ENCODE measurements at regions not wholly inside any gene's neighbourhood (a gene's known extent, or its start where the extent isn't known, plus 50 kb on each side); places are given as distances from the start of the nearest gene placed in this dataset.
A peak's percentile ranks its signal among the peaks of the same experiment; 100 is the strongest.

GRCh38 chr3:81967393-81967792 is 205.9 kb upstream of the GBE1 start:
- DNase-seq (ENCODE audit: low read depth): no peak

DNA sequence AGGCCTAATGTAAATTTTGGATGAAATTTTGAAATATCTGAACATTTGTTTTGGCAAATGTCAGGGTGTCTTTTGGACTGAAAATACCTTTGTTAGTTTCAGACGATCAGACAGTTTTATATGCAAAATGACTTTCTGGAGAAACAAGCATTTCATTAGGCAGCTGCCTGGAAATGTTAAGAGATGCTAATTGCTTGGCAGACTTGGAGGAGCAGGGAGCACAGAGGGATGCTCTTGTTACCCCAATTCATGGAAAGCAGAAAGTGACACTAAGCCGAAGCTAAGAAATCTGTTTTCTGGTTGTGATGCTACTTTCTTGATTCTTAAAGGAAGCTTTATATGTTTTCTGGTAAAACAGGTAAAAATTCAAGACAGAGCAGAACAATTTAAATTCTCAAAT is 204.3 kb upstream of the GBE1 start:
- DNase-seq (ENCODE audit: low read depth): no peak

DNA sequence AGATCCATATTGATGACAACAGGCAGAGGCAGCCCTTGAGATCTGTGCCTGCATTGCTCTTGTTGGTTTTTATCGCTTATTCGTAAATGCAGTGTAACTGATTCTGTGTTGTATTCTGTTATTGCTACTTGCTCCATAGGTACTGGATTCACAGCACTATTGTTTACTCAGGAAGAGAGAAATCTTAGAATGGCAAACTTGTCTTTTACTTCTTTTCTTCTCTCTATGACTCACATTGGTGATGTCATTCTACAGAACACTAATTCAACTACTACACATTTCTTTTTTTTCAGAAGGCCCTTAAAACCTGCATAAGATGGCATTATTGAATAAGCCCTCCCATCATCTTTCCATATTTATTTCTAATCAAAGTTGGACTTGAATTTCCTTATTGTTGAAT is 201.0 kb upstream of the GBE1 start:
- no peak for DNase-seq (ENCODE audit: low read depth)

- peak; percentile 9 for DNase-seq (ENCODE audit: low read depth)
Measured at GRCh38 chr3:81958972-81959640, 197.7 kb upstream of the GBE1 start.

DNA sequence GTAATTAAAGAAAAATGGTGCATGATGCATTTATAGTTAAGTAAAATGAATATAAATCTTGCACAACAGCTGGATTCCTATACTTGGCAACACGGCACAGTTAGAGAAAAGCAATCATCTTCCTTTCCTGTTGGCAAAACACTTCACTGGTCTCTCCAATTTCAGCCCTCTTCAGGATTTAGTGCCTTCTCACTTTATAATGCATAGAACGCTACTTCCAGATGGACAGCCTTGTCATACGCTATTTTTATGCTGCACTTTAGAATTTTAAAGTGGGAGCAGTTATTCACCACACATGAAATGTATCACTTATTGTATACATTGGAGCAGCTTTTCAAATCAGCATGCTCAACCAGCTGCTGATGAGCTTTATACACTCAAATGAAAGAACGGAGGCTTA is 194.4 kb upstream of the GBE1 start:
- no peak for DNase-seq (ENCODE audit: low read depth)

GRCh38 chr3:81953111-81953510 is 191.7 kb upstream of the GBE1 start:
- DNase-seq (ENCODE audit: low read depth): no peak

- DNase-seq (ENCODE audit: low read depth): no peak
Measured at GRCh38 chr3:81952141-81952540, 190.7 kb upstream of the GBE1 start.

GRCh38 chr3:81951636-81952035 is 190.2 kb upstream of the GBE1 start:
- no peak for DNase-seq (ENCODE audit: low read depth)

GRCh38 chr3:81951106-81951505 is 189.7 kb upstream of the GBE1 start:
- no peak for DNase-seq (ENCODE audit: low read depth)

- no peak for DNase-seq (ENCODE audit: low read depth)
Measured at GRCh38 chr3:81947359-81947758, 185.9 kb upstream of the GBE1 start.

- DNase-seq (ENCODE audit: low read depth): no peak
Measured at GRCh38 chr3:81938681-81939080, 177.2 kb upstream of the GBE1 start.

- DNase-seq (ENCODE audit: low read depth): no peak
Measured at GRCh38 chr3:81936817-81937216, 175.4 kb upstream of the GBE1 start.

DNA sequence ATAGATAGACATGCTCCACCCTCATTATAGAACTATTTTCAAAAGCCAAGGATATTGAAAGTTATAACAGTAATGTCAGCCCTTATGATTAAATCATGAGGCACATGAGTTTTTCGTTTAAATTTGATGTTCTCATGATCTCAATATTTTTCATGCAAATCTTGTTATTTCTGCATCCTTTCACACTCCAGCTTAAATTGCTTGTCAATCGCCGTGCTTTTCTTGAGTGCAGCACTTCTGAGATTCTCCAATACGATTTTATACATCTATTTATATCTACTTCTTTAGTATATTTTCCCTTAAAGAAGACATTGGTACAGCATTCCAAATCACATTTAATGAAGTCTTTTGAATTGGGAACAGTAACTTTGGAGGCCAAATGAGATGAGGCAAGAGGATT is 171.2 kb upstream of the GBE1 start:
- DNase-seq (ENCODE audit: low read depth): no peak

DNA sequence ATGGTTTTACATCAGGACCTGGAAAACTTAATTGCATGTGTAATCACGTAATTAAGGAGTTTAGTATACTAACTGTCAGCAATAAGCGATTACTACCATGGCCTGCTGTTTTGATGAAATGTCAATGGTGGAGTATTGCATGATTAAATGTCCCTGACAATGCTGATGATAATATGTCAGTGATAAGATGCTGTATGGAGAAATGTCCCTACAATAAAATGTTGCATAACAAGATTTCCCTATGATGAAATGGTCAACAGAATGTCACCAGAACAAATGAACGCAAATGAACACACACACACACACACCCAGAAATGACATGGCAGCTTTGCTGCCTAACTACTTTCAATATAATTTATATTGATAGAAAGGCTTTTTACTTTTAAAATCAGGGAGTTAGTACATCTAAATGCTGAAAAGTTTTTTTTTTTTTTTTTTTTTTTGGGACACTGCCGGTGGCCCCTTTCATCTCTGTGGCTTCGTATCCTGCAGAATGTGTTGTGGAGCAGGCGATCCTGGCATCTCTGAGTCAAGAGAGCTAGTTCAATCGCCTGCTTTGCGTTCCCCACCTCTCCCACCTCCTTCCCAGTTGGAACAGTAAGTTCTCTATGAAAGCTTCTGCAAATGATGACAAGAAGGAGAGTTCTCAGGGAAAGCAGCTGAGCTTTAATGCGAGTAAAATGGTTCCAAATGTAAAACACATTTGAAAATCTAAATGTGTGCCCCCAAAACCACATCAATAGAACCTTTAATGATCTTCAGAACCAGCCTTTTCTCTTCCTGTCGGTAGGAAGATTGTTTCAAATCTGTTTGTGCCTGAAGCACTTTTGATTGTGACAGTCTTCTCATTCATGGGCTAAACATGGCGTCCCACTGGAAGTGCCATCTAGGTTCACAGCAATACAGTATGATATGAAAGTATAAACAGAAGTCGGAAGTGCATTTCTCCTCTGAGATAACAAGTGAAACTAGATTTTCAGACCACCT is 170.1 kb upstream of the GBE1 start:
- DNase-seq (ENCODE audit: low read depth): no peak

DNA sequence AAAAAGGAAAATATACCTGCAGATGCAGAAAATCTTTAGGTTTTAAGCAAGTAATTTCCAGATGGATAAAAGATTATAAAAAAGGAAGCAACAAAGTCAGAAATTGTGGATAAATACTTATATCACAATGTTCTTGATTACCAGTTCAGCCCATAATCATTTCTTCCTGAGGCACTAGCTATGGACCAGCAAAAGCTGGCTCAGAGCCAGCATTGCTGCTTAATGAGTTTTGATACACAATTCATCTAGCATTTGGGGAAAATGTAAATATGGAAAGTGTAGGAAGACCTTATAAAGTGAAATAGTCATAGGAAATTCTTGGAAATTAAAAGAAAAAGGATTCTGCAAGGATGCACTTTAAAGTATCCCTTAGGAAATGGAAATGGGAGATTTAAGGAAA is 168.3 kb upstream of the GBE1 start:
- no peak for DNase-seq (ENCODE audit: low read depth)

- no peak for DNase-seq (ENCODE audit: low read depth)
Measured at GRCh38 chr3:81927811-81928210, 166.4 kb upstream of the GBE1 start.

DNA sequence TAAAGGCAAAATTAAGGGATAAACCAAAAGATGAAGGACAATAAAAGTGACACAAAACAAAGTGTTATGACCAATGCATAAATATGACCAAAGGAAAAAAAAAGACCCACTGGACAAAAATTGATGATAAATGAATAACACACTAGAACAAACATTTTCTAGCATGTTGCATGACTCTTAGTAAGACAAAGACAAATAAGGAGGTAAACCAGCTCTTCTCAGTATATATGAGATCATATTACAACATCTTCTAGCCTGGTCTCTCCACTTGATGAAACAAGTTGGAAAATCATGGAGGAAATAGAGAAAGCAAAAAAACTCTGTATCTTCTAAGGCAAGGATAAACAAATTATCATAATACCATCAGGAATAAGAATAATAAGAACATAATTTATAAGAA is 163.9 kb upstream of the GBE1 start:
- no peak for DNase-seq (ENCODE audit: low read depth)

GRCh38 chr3:81923038-81923437 is 161.6 kb upstream of the GBE1 start:
- no peak for DNase-seq (ENCODE audit: low read depth)

GRCh38 chr3:81922404-81922803 is 161.0 kb upstream of the GBE1 start:
- DNase-seq (ENCODE audit: low read depth): no peak

DNA sequence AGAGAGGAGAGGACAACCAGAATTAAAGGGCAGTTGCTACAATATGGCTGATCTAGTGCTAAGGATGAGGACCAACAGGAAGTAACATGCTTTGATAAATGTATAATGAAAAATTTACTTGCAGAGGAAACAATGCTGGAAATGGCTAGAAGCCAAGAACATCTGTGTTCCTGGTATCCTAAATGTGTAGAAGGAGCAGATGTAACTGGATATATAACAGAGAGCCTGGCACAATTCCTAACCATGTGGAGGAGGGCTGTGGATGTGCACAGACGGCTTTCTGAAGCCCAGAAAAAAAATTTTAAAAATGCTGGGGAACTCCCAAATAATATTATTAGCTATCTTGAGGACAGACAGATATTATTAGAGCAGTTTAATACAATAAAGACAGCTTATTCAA is 159.4 kb upstream of the GBE1 start:
- DNase-seq (ENCODE audit: low read depth): no peak

DNA sequence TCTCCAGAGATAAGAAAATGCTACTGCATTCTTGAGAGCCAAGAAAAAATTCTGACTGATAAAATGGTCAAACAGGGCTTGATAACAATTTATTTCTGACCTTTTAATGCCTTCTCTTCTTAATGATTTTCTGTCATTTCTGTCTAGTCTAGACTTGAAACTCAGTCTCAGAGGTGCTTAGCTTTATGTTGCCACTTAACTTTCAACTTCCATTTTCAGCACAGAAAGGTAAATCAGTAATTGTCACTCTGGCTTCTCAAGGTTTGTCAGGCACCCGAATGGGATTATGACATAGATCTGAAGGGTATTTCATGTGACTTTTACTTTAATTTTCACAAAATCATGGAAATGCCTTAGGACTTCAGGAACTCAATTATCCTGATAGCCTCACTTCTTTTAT is 155.4 kb upstream of the GBE1 start:
- no peak for DNase-seq (ENCODE audit: low read depth)

DNA sequence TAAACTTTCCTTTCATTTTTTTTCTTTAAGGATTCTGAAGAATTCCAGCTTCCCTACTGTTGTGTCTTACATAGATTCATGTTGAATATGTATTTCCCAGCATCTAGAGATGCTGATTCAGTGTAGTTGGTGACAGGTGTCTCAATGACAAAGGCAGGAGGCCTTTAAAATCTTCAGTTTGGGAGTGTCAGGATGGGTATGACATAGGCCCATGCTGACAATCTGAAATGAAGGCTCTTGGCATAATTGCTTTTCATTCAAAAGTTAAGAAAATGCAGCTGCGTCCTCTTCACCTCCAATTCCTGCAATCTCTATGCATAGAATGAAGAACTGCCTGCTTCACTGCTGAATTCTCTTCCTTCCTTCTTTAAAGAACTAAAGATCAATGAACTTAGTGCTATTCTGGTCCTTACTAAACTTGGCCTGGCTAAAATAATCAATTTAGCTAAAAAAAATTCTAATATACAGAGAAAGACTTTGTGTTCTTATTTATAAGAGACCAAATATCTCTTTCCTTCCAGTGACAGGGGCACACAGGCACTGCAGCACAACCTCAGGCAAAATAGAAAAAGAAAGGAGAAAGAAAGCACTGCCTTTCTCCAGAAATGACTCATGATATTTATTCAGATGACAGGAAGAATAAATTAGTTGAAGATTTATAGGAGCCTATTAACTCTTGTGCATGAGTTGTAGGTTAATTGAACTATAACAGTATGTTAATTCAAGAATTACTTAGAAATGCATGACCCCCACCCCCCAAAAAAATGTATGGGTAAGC is 152.6 kb upstream of the GBE1 start:
- no peak for DNase-seq (ENCODE audit: low read depth)

DNA sequence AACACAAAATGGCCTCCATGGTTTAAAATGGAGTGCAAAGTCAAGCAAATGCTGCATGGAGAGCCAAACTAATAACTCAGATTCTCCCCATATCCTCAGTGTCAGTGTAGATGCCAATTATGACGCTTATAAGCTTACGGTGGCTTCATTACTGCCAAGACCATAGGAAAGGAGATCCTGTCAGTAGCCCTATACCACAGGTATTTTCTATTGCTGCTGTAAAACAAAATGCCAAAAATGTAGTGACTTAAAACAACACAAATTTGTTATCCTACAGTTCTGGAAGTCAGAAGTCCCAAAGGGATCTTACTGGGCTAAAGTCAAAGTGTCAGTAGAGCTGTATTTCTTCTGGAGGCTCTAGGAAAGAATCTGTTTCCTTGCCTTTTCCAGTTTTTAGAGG is 149.8 kb upstream of the GBE1 start:
- no peak for DNase-seq (ENCODE audit: low read depth)
